Choroid plexus epithelial cell (primary cell): ENCODE measurements at regions not wholly inside any gene's neighbourhood (a gene's known extent, or its start where the extent isn't known, plus 50 kb on each side); places are given as distances from the start of the nearest gene placed in this dataset.

Experiments used
- DNase-seq: peaks from one replicate; pipeline ENCODE4 v3.0.0-alpha.2; 2010; ENCODE audit warnings: low read depth
- H3K4me3 ChIP-seq: 2 replicates; pipeline ENCODE4 v1.5.1; 2011; ENCODE audit warnings: low read depth, mild to moderate bottlenecking, control low read depth, low read length, moderate library complexity
- TF ChIP-seq, protein P1 (sequence below): conservative IDR thresholded peaks from 2 replicates; pipeline ENCODE4 v1.5.1; 2011; ENCODE audit warnings: low read depth, mild to moderate bottlenecking, control low read depth, inconsistent platforms, low read length, moderate library complexity

DNA sequence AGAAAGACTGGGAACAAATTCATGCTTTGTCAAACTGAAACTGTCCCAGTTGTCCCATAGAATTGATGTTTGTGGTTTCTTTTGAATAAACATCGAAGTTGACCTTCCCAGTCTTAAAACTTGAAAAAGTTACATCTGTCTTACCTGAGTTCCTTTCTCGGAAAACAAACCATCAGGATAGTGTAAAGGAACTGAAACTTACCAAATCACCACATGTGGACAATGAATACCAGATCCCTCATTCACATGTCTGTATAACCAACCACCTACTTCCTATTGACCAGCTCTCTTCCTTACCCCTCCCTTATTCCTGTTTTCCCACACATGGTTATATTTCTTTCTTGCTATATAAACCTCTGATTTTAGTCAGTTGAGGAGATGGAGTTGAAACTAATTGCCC is 791.7 kb upstream of the PCDH20 start:
- DNase-seq = no peak
- no peak overlapping the region for H3K4me3 ChIP-seq
- TF ChIP-seq, protein P1, sequence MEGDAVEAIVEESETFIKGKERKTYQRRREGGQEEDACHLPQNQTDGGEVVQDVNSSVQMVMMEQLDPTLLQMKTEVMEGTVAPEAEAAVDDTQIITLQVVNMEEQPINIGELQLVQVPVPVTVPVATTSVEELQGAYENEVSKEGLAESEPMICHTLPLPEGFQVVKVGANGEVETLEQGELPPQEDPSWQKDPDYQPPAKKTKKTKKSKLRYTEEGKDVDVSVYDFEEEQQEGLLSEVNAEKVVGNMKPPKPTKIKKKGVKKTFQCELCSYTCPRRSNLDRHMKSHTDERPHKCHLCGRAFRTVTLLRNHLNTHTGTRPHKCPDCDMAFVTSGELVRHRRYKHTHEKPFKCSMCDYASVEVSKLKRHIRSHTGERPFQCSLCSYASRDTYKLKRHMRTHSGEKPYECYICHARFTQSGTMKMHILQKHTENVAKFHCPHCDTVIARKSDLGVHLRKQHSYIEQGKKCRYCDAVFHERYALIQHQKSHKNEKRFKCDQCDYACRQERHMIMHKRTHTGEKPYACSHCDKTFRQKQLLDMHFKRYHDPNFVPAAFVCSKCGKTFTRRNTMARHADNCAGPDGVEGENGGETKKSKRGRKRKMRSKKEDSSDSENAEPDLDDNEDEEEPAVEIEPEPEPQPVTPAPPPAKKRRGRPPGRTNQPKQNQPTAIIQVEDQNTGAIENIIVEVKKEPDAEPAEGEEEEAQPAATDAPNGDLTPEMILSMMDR = no peak

DNA sequence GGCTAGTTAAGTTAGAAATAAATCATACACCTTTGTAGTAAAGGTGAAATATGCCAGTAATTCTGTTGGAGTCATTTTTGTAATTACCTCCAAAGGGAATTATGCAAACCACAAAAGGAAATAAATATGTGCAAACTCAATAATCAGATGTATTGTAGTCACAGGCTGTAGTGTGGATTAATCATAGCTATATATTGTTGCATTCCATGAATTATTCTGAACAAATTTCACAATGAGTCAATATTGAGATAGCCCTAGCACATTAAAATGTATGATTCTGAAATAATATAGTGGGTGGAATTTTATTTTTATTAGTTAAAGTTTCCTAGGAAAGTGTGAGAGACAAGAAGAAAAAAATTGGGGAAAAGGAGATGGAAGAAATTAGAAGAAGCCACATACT is 790.5 kb upstream of the PCDH20 start:
- no peak overlapping the region for H3K4me3 ChIP-seq
- TF ChIP-seq, protein P1 = no peak
- no peak for DNase-seq

DNA sequence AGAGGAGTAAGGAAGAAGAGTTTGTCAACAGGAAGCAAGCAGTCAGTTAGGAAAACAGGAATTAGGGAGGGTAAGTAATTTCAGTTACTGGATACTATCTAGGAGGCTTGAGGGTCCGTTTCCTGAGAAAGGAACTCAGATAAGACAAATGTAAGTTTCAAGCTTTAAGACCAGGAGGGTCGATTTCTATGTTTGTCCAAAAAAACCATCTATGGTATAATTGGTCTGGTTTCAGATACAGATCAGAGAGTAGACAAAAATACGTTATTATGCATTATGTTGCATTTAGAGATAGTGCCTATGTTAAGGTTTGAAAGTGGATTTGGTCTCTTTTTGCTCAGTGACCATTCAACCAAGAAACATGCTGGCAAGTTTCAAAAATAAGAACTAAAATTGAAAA is 789.6 kb upstream of the PCDH20 start:
- H3K4me3 ChIP-seq = no peak overlapping the region
- TF ChIP-seq, protein P1 = no peak
- DNase-seq = no peak

DNA sequence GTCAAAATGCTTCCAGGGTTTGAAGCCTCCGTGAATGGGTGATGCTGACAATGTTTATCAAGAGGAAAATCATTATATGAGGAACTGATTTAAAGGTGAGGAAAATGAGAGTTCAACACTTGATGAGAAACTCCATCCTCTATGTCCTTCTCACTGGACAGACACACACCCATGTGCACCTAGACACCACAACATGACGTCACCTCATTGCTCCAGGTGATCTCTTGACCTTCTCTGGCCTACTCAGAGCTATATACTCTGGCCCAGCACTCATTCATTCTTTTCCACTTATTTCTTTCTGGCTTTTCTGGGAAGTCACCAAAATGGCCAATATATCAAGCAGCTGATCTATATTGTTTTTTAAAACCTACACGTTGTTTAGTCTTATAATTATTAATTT is 778.7 kb upstream of the PCDH20 start:
- H3K4me3 ChIP-seq = no peak overlapping the region
- TF ChIP-seq, protein P1 = no peak
- no peak for DNase-seq

DNA sequence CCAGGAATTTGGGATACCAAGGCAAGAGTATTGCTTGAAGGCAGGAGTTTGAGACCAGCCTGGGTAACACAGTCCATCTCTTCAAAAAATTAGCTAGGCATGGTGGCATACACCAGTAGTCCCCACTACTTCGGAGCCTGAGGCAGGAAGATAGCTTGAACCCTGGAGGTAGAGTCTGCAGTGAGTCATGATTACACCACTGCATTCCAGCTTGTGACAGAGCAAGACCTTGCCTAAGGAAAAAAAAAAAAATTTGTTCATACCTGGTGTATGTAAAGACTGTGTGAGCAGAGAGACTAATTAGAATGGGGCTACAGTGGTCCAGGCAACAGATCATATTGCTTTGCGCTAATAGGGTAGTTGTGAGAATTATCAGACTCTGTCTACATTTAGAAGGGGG is 778.3 kb upstream of the PCDH20 start:
- H3K4me3 ChIP-seq = no peak overlapping the region
- TF ChIP-seq, protein P1 = no peak
- DNase-seq = no peak

DNA sequence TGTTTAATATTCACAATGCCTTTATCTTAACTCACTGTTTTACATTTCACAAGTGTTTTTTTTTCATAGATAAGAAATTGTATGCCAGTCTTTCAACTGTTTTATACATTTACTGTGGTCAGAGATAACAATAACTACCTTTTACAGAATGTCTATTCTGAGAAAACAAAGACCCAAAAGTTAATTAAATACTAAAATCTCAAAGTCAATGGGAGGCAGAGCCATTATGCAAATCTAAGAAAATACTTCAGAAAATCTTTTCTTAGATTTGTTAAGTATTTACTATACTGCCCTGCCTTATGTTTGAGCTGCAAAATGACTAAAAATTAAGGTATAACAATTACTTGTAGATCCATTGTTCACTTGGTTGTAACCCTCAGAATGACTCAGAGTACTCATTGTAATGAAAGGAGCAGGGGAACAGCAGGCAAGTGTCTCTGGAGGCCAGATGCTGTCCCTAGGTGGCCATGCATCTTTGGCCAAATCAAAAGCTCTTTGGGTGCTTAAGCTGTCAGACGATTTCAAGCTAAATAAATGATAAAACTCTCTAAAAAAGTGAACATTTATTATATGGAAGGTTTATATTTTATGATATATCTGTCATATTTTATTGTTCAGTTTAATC is 770.1 kb upstream of the PCDH20 start:
- TF ChIP-seq, protein P1 = no peak
- no peak for DNase-seq
- H3K4me3 ChIP-seq = no peak overlapping the region

DNA sequence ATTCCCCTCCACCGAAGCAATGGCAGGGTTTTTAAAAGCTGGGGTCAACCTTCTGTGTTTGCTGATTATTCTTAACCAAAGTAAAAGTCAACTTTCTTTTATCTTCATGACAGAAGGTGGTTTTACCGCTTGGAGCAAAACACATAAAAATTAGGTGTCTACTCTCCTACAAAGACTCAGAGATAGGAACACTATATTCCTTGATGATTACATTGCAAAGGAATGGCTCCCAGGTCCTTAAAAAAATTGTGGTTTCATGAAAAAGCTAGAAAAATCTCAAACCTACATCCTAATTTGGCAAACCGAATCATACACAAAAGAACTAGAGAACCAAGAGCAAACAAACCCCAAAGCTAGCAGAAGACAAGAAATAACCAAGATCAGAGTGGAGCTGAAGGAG is 760.4 kb upstream of the PCDH20 start:
- no peak overlapping the region for H3K4me3 ChIP-seq
- TF ChIP-seq, protein P1 = no peak
- peak; percentile 61 for DNase-seq
